CD4-positive, CD25-positive, alpha-beta regulatory T cell (primary cell): ENCODE measurements at regions not wholly inside any gene's neighbourhood (a gene's known extent, or its start where the extent isn't known, plus 50 kb on each side); places are given as distances from the start of the nearest gene placed in this dataset.

Source experiments
- ATAC-seq, 2 donors: fragments of 150-1000 bp; cut with Tn5 transposase; one replicate each; pipeline ENCODE4 v1.10.0; 2021; ENCODE audit warnings: low read depth in 2 of 2, moderate number of reproducible peaks in 2 of 2, moderate library complexity in 1 of 2
- DNase-seq, 3 donors: peaks; one replicate each; pipeline versions ENCODE4 v3.0.0 to v3.0.0-alpha.2; 2012 to 2022; ENCODE audit warnings: mixed read lengths in 1 of 3
- H3K27ac ChIP-seq: one replicate; pipeline ENCODE4 v1.7.0; 2013; ENCODE audit warnings: mild to moderate bottlenecking, low read length; ENCODE audit not compliant: insufficient read depth, poor library complexity, severe bottlenecking
- H3K27me3 ChIP-seq: one replicate; pipeline ENCODE4 v1.7.0; 2013; ENCODE audit warnings: low read length; ENCODE audit not compliant: control insufficient read depth, insufficient read depth
- H3K36me3 ChIP-seq: one replicate; pipeline ENCODE4 v1.7.0; 2013; ENCODE audit warnings: mild to moderate bottlenecking, low read length, moderate library complexity; ENCODE audit not compliant: control insufficient read depth, insufficient read depth
- H3K4me1 ChIP-seq: 2 replicates; pipeline ENCODE4 v1.7.0; 2013; ENCODE audit warnings: mild to moderate bottlenecking, low read length; ENCODE audit not compliant: insufficient read depth, control insufficient read depth, poor library complexity, severe bottlenecking
- H3K4me3 ChIP-seq: one replicate; pipeline ENCODE4 v1.7.0; 2013; ENCODE audit warnings: low read depth, mild to moderate bottlenecking, low read length, moderate library complexity
- H3K9me3 ChIP-seq, 2 experiments: 1 replicate in 1 of 2; 2 replicates in 1 of 2; pipeline ENCODE4 v1.7.0; 2013; ENCODE audit warnings: low read length in 2 of 2, mild to moderate bottlenecking in 1 of 2, moderate library complexity in 1 of 2; ENCODE audit not compliant: control insufficient read depth in 2 of 2
- H3K27ac Mint-ChIP-seq, 3 donors: one replicate each; pipeline ENCODE4 v1.8.0; 2020 to 2022; ENCODE audit warnings: mild to moderate bottlenecking in 3 of 3, mixed read lengths in 3 of 3, moderate library complexity in 2 of 3
- H3K27me3 Mint-ChIP-seq: one replicate; pipeline ENCODE4 v1.8.0; 2022; ENCODE audit warnings: mild to moderate bottlenecking, mixed read lengths
- H3K36me3 Mint-ChIP-seq: one replicate; pipeline ENCODE4 v1.8.0; 2020; ENCODE audit warnings: mixed read lengths
- H3K4me1 Mint-ChIP-seq, 4 donors: one replicate each; pipeline ENCODE4 v1.8.0; 2020 to 2022; ENCODE audit warnings: mixed read lengths in 4 of 4, mild to moderate bottlenecking in 1 of 4
- H3K4me3 Mint-ChIP-seq, 4 donors: one replicate each; pipeline ENCODE4 v1.8.0; 2020 to 2022; ENCODE audit warnings: mild to moderate bottlenecking in 4 of 4, mixed read lengths in 4 of 4, moderate library complexity in 3 of 4
- H3K9me3 Mint-ChIP-seq, 7 donors: one replicate each; pipeline ENCODE4 v1.8.0; 2020 to 2022; ENCODE audit warnings: mixed read lengths in 7 of 7, mild to moderate bottlenecking in 3 of 7, moderate library complexity in 2 of 7

GRCh38 chr10:107733328-107734130 lies 569.0 kb upstream of the SORCS1 start:
- H3K36me3 ChIP-seq, result no peaks in the 10 kb centered on the region
- H3K27me3 ChIP-seq, result no peaks in the 10 kb centered on the region
- Mint-ChIP-seq H3K9me3 (peaks cover 2 to 48% (median 19%) of the 10 kb centered on the region in 7 donors), H3K27me3 (no peaks in the 10 kb centered on the region), H3K4me1 (peaks cover 0 to 7% (median 0%) of the 10 kb centered on the region in 4 donors), H3K36me3 (no peaks in the 10 kb centered on the region), H3K4me3 (no peak overlapping the region), H3K27ac (no peak overlapping the region)
- no peak for ATAC-seq
- H3K27ac ChIP-seq, result no peak overlapping the region
- DNase-seq, result no peak
- peaks cover 5 to 28% of the 10 kb centered on the region in 2 experiments for H3K9me3 ChIP-seq
- no peak overlapping the region for H3K4me3 ChIP-seq
- no peaks in the 10 kb centered on the region for H3K4me1 ChIP-seq

GRCh38 chr10:107732045-107732444 lies 567.5 kb upstream of the SORCS1 start:
- Histone ChIP-seq H3K36me3 (no peaks in the 10 kb centered on the region), H3K27ac (no peak overlapping the region), H3K4me1 (no peaks in the 10 kb centered on the region), H3K9me3 (peaks cover 5 to 28% of the 10 kb centered on the region in 2 experiments), H3K27me3 (no peaks in the 10 kb centered on the region), H3K4me3 (no peak overlapping the region)
- H3K4me3 Mint-ChIP-seq, result no peak overlapping the region
- ATAC-seq (no peak), DNase-seq (no peak)
- no peak overlapping the region for H3K27ac Mint-ChIP-seq
- peaks cover 2 to 46% (median 15%) of the 10 kb centered on the region in 7 donors for H3K9me3 Mint-ChIP-seq
- no peaks in the 10 kb centered on the region for H3K27me3 Mint-ChIP-seq
- peaks cover 0 to 7% (median 0%) of the 10 kb centered on the region in 4 donors for H3K4me1 Mint-ChIP-seq
- H3K36me3 Mint-ChIP-seq, result no peaks in the 10 kb centered on the region

GRCh38 chr10:107728807-107729206 lies 564.3 kb upstream of the SORCS1 start:
- H3K4me1 ChIP-seq, result no peaks in the 10 kb centered on the region

GRCh38 chr10:107727767-107728317 lies 563.3 kb upstream of the SORCS1 start:
- no peak overlapping the region for H3K27ac ChIP-seq
- Mint-ChIP-seq H3K9me3 (peaks cover 0 to 32% (median 11%) of the 10 kb centered on the region in 7 donors), H3K36me3 (no peaks in the 10 kb centered on the region), H3K4me1 (no peaks in the 10 kb centered on the region), H3K27ac (no peak overlapping the region), H3K4me3 (no peak overlapping the region), H3K27me3 (no peaks in the 10 kb centered on the region)
- H3K4me3 ChIP-seq, result no peak overlapping the region
- no peaks in the 10 kb centered on the region for H3K36me3 ChIP-seq
- no peaks in the 10 kb centered on the region for H3K27me3 ChIP-seq
- no peaks in the 10 kb centered on the region for H3K4me1 ChIP-seq
- ATAC-seq (no peak), DNase-seq (no peak)
- peaks cover 1 to 33% of the 10 kb centered on the region in 2 experiments for H3K9me3 ChIP-seq

More at GRCh38 chr10:107728807-107729206, 564.3 kb upstream of the SORCS1 start:
- Histone ChIP-seq H3K27ac (no peak overlapping the region), H3K27me3 (no peaks in the 10 kb centered on the region), H3K36me3 (no peaks in the 10 kb centered on the region), H3K4me3 (no peak overlapping the region), H3K9me3 (peaks cover 2 to 39% of the 10 kb centered on the region in 2 experiments)
- ATAC-seq (no peak), DNase-seq (no peak)
- H3K4me1 Mint-ChIP-seq, result no peaks in the 10 kb centered on the region
- no peak overlapping the region for H3K4me3 Mint-ChIP-seq
- no peak overlapping the region for H3K27ac Mint-ChIP-seq
- H3K27me3 Mint-ChIP-seq, result no peaks in the 10 kb centered on the region
- H3K9me3 Mint-ChIP-seq, result peaks cover 0 to 34% (median 12%) of the 10 kb centered on the region in 7 donors
- H3K36me3 Mint-ChIP-seq, result no peaks in the 10 kb centered on the region

- no peak for DNase-seq
- Histone ChIP-seq H3K9me3 (peaks cover 2 to 5% of the 10 kb centered on the region in 2 experiments), H3K36me3 (no peaks in the 10 kb centered on the region), H3K27ac (no peak overlapping the region), H3K27me3 (no peaks in the 10 kb centered on the region), H3K4me3 (no peak overlapping the region), H3K4me1 (no peaks in the 10 kb centered on the region)
- ATAC-seq, result no peak
- H3K4me1 Mint-ChIP-seq, result no peaks in the 10 kb centered on the region
- no peaks in the 10 kb centered on the region for H3K36me3 Mint-ChIP-seq
- no peaks in the 10 kb centered on the region for H3K27me3 Mint-ChIP-seq
- H3K9me3 Mint-ChIP-seq, result peaks cover 0 to 28% (median 5%) of the 10 kb centered on the region in 7 donors
- H3K4me3 Mint-ChIP-seq, result no peak overlapping the region
- no peak overlapping the region for H3K27ac Mint-ChIP-seq
These were observed 554.4 kb upstream of the SORCS1 start for GRCh38 chr10:107718864-107719263.

GRCh38 chr10:107717046-107717445 lies 552.5 kb upstream of the SORCS1 start:
- no peak for ATAC-seq
- Histone ChIP-seq H3K27me3 (no peaks in the 10 kb centered on the region), H3K36me3 (no peaks in the 10 kb centered on the region), H3K9me3 (peaks cover 4 to 5% of the 10 kb centered on the region in 2 experiments), H3K4me1 (no peaks in the 10 kb centered on the region), H3K4me3 (no peak overlapping the region), H3K27ac (no peak overlapping the region)
- H3K27ac Mint-ChIP-seq, result no peak overlapping the region
- H3K4me1 Mint-ChIP-seq, result no peaks in the 10 kb centered on the region
- H3K36me3 Mint-ChIP-seq, result no peaks in the 10 kb centered on the region
- H3K9me3 Mint-ChIP-seq, result peaks cover 0 to 22% (median 5%) of the 10 kb centered on the region in 7 donors
- no peak for DNase-seq
- no peaks in the 10 kb centered on the region for H3K27me3 Mint-ChIP-seq
- H3K4me3 Mint-ChIP-seq, result no peak overlapping the region

- no peaks in the 10 kb centered on the region for H3K36me3 Mint-ChIP-seq
- no peak overlapping the region for H3K4me3 Mint-ChIP-seq
- H3K27me3 ChIP-seq, result no peaks in the 10 kb centered on the region
- H3K4me1 Mint-ChIP-seq, result no peaks in the 10 kb centered on the region
- H3K4me3 ChIP-seq, result no peak overlapping the region
- peaks cover 5% of the 10 kb centered on the region in 2 experiments for H3K9me3 ChIP-seq
- no peak overlapping the region for H3K27ac Mint-ChIP-seq
- no peaks in the 10 kb centered on the region for H3K36me3 ChIP-seq
- H3K9me3 Mint-ChIP-seq, result peaks cover 0 to 17% (median 8%) of the 10 kb centered on the region in 7 donors
- ATAC-seq (no peak), DNase-seq (no peak)
- no peaks in the 10 kb centered on the region for H3K27me3 Mint-ChIP-seq
- no peaks in the 10 kb centered on the region for H3K4me1 ChIP-seq
- no peak overlapping the region for H3K27ac ChIP-seq
These were observed 551.1 kb upstream of the SORCS1 start for GRCh38 chr10:107715565-107715964.
